NCI-H187 (cell line): ENCODE measurements at regions not wholly inside any gene's neighbourhood (a gene's known extent, or its start where the extent isn't known, plus 50 kb on each side); places are given as distances from the start of the nearest gene placed in this dataset.
"Not testable (repeated sequence)": the region's sequence is repeated elsewhere in the genome, so short reads cannot be mapped to it uniquely, and the experiment has no call there.

ENCODE experiments used
- DNase-seq, 2 experiments: peaks; one replicate each; lab custom pipeline; 2025; lab: John Stamatoyannopoulos, UW

DNA sequence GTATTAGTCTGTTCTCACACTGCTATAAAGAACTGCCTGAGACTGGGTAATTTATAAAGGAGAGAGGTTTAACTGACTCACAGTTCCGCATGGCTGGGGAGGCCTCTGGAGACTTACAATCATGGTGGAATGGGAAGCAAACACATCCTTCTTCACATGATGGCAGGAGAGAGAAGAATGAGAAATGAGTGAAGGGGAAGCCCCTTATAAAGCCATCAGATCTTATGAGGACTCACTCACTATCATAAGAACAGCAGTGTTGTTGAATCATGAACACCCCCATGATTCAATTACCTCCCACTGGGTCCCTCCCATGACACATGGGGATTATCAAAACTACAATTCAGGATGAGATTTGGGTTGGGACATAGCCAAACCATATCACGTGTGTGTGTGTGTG, 1764.4 kb upstream of the SEL1L start:
- DNase-seq, result not testable (repeated sequence)

DNA sequence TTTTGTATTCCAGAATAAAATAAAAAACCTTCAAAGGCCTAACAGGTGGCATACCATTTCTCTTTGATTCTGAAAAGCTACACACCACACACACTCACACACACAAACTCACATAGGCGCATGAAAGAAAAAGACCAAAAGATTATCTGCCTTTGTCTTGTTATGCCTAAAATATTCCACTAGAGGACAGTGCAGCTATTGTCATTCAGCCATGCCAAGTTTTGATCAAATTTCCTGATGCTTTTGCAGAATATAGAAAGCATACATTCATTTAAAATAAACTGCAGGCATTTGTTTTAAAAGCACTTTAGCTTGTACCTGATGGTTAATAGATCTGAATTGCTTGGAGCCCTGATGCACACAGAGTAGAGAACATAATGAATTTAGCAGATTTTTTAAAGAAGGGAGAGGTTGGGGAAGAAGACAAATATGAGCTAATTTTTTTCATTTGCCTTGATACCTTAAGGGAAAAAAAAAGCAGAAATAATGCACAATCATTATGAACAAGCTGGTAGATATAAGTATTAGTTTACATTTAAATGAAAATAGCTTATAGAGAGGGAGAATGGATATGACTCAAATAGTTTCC, 1766.9 kb upstream of the SEL1L start:
- DNase-seq, result no peak

DNA sequence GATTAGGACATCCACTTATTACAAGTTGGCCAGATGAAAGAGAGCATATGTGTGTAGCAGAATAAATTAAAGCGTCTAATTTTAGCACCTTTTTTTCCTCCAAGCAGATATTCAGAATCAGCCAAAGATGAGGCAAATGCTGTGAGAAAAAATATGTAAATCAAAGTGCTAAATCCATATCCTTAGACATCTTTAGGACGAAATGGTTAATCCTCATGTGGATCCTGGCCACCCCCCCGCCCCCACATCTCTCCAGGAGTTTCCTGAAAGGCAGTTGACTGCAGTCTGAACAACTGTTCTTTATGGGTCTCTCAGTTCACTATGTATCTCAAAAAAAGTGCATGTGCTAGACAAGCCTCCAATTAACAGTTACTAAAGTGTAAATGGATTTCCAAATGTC, 1768.1 kb upstream of the SEL1L start:
- DNase-seq, result no peak

DNA sequence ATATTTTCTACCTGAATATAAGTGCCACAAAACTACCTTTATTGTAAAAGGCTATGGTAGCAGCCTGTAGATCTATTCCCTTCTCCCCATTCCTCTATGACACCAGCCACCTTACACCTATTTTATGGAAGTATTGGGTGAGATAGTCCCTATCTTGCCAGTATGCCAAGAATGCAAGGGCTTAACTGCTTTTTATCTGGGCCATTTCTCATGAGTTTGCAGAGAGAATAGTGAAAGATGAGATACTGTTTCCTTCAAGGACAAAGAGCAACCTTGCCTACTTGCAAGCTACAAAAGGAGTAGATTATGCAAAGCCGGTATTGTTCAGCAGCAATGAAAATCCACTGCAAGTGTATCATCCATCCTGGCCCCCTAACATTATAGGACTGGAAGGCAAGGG, 1775.6 kb upstream of the SEL1L start:
- no peak for DNase-seq

DNA sequence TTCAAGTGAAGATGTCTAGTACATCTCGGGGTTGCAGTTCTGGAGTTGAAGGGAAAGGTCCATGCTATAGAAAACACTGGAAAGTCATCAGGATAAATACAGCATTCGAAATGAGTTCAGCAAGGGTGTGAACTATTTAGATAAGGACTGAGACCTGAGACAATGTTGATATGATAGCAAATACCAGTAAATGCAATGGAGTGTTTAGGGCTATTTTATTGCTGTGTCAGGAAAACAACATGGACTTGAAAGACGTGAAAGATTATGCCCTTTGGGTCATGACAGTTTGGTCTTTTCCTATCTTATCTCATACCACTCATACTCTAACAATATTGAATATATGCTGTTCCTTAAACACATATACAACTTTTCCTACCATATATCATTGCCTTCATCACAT, 1776.2 kb upstream of the SEL1L start:
- DNase-seq, result no peak

DNA sequence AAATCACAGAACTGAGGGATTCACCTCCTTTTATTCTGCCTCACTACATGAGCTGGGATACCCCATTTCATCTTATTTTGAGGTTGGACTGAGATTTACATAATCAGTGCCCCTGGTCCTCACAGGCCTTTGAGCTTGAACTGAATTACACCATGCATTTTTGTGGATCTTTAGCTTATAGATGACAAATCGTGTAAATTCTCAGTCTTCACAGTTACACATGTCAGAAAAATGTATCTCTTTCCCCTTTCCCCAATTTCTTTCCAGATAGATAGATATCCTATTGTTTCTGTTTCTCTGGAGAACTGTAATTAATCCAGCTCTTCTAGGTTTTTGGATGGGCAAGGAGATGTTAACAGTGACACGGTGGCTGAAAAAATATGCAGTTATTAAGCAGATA, 1778.9 kb upstream of the SEL1L start:
- no peak for DNase-seq

DNA sequence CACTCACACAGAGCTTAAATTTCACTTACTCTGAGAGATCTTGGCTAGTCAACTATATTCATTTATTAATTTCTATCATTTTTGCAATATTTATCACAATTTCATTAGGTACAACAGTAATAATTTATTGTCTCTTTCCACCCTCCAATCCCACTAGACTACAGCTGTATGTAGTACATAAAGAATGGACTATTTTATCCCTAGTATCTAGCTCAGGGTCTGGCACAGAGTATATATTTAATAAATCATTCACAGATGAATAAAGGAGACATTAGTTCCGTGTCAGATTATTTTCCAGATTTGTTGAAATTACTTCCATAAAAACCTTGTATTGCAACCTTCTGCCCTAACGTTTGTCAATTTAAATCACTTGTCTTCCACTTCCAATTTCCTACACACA, 1781.1 kb upstream of the SEL1L start:
- no peak for DNase-seq

DNA sequence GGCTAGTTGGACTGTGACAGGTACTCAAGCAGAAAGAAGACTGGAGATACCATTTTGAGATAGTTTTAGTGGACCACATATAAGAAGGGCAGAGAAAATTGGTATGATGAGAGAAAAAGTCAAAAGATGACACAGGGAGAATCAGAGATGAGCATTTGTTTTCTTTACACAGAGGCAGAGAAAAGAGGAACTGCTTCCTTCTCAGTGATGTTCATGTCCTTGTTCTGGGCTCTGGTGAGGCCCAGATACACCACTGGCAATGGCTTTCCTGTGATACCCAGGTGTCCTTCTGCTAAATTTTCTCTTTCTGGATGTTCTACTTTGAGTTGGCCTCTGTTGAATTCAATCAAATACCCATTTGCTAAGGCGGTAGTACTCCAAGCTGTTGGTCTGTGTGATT, 1782.7 kb upstream of the SEL1L start:
- no peak for DNase-seq

DNA sequence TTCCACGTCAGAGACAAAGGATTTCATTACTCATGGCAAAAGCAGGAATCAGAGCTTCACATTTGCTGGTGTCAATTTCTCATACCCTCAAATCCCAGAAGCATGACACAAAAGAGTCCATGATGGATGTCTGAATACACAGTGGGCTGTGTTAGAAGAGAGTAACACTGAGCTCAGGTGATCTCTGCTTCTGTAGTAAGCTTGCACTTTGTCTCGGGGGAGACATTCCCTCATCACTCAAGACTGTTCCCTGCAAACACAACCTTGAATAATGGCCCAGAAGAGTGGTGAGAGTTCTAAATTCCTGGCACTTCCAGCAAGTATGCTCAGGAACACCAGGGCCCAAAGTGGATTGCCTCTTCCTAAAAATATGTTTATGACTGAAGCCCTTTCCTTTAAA, 1787.2 kb upstream of the SEL1L start:
- no peak for DNase-seq

DNA sequence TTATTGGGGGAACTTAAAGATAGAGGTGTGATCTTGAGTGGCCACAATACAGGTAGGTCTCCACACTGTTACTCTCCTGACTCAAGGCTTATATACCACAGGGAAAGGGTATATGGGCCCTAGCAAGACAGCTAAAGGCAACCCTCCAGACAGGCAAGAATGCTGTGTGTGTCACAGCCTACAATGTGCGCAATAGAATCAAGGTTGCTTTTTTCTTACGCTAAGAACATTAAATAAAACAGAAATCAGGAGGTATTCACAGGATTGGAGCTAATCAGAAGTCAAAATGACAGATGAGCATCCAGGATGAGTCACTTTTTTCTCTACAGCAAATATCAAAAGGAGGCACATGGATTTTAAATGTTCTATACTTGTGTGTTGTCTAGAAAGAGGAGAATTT, 1797.9 kb upstream of the SEL1L start:
- no peak for DNase-seq

DNA sequence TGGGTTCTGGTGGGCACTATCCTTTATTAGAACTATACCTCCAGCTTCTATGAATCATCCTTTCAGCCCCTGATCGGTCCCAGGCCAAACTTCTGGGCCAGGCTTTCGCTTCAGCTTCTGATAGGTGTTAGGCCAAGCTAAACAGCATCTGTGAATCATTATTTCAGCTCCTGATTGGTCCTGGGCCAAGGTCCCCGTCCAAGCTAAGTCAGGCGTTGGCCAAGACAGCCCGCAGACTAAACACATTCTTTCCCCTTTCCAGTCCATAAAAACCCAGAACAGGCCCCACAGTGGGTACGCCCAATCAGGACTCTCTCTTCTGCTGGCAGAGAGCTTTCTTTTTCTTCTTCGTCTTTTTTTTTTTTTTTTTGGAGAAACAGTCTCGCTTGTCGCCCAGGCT, 1808.9 kb upstream of the SEL1L start:
- no peak for DNase-seq

DNA sequence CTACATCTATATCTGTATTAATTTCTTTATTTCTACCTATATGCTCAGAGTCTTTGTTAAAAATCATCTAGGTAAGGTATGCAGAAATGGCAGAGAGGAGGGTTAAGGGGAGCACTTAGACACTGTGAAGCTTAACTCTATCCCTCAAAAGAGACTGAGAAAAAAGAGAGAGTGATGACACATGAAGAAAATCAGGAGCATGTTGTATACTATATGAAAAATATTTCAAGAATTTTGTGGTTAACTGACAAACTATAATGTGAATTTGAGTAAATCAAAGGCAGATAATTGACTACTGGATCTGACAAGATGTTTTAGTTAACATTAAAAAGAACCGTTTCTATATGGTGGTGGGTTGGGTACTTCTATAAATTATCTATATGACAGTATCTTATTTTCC, 1814.2 kb upstream of the SEL1L start:
- DNase-seq, result no peak

DNA sequence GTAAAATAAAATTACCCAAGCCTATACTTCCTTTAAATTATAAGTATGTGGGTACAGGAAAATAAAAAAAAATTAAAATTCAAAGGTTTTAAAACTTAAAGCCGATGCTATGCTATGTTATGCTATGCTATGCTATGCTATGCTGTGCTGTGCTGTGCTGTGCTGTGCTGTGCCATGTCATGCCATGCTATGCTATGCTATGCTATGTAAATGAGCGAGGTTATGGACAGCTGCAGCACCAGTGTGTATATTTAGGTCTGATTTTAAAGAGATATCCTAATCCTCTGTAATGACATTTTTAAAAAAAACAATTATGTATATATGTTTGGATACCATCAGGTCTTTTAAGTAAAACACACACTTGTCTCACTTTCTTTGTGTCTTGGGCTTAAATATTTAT, 1822.0 kb upstream of the SEL1L start:
- no peak for DNase-seq

DNA sequence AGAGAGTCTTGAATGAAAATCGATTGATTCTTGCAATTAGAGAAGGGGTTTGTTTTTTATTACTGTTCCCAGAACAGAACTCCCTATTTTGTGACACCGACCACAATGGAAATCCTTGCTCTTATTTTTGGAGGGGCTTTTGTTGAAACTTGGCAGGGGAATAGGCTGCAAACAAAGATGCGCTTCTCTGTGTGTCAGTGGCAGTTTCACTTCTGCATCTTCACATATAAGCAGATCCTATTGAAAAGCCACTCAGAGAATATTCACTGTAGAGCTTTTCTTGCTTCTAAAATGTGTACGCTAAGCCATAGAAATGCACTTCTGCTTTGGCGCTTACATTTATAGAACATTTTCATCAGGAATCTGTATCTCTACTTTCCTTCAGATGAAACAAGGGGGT, 1822.4 kb upstream of the SEL1L start:
- DNase-seq, result no peak

DNA sequence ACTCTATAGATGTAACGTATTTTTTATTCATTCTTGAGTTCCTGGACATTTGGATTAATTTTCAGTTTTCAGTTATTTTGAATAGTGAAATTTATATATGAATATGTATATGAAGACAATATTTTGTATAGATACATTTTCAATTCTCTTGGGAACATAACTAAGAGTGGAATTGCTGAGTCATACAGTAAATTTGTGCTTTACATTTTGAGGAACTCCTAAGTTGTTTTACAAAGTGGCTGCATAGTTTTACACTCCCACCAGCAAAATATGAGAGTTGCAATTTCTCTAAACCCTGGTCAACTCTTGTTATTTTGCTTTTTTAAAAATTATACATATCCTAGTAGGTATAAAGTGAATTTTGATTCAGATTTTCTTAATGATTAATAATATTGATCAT, 1838.6 kb upstream of the SEL1L start:
- no peak for DNase-seq

DNA sequence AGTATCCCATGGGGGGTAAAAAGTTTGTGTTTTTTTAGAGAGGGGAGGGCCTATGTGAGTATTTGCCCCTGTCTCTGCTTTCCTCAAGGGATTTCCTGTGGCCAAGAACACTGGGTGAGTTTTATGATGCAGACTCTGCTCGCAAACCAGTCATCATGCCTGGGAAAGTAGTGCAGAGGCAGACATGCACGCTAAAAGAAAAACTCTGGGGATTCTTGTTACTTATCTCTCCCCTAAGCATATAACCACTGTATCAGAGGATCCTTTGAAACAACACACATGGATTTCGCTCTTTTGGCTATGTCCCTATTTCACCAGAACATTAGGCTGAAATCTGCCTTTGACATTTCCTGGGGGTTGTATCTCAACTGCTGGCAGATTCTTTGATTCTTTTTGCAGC, 1845.8 kb upstream of the SEL1L start:
- DNase-seq, result no peak

DNA sequence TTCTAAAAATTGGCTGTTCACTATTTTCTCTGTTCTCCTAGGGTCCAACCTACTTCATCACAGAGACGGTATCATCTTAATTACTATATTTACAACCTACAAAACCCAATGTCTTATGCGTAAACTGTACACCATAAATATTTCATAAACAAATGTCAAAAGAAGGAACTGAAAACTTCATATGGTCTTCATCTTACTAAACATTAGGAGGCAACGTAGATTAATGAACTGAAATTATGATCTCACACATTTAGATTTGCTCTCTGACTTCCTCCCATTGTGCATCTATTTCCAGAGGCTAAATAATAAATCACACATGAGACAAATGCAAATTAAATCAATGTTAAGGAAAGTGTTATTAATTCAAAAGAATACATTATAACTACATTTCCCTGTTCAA, 1850.6 kb upstream of the SEL1L start:
- DNase-seq, result no peak

DNA sequence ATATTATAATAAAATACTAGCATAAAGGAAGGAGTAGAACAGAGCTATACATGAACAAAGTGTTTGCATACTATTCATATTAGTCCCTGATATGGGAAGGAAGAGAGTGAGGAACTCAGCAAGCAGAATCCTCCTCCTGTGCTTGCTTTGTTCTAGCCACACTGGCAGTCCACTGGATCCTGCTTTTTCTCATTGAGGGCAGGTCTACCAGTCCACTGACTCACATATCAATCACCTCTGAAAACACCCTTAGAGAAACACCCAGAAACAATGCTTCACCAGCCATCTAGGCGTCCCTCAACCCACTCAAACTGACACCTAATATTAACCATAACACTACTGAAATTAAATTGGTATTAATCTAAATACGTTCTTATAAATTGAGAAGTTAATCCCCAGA, 1861.7 kb upstream of the SEL1L start:
- no peak for DNase-seq

DNA sequence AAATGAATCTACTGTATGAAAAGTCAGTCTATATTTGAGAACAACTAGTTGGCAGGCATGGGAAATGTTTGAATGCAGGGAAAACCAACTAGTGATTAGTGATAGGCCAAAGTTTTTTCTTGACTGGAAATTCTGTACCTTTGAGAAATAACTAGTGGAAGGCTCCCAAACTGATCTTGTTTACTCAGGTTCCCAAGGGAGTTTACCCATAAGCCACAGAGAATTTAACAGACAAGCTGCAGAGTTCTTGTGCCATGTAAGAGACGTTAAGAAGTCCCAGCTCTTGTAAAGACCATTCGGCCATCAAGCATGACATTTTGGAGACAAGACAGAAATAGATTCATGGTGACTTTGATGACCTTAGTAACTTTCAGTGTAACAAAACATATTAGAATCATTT, 1882.8 kb upstream of the SEL1L start:
- DNase-seq, result no peak

DNA sequence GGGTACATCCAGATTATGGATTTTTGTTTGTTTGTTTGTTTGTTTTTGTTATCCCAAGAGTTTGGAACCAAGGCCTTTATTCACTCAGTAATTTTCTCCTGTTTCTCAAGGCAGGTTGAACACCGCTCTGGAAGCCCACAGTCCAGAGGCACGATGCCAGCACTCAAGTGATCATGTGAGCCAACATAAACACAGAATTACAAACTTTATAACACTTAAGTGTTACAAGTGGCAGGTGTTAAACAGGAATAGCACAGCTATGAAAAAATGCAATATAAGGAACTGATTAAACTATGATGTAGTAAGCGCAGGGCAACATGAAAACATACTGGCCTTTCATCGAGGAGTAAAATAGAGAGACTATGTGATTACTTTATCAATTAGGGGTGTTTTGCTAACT, 1885.8 kb upstream of the SEL1L start:
- no peak for DNase-seq

DNA sequence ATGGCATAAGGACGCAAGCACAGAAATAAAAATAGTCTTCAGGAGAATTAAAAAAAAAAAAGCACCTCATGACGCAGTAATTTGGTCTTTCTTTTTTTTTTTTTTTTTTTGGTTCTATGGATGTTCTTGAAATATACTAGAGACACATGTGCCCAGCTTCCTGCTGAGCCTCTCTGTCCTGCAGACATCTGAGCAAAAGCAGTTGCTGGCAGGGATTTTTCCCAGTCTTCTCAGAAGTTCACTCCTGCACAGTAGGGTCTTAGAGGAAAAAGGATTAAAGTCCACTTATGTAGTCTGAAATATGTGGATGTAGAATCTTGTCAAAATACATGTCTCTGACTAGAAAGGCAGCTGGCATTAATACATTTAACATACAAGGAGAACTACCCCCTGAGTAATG, 1888.1 kb upstream of the SEL1L start:
- DNase-seq, result no peak

DNA sequence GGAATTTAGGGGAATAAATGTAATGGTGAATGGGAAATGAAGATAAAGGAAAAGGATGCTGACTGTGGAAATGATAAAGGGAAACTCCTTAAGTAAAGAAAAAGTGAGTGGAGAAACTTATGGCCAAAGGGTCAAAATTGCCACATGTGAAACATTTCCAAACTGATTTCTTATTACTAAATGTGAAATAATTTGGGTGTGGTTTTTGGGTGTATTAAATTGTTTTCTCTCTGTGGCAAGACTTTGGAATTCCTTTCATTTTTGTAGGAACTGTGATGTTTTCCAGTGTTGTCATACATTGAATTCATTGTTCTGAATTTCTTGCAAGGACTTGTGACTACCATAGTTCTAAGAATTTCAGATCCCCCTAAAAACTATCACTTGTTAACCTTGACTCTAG, 1891.5 kb upstream of the SEL1L start:
- DNase-seq, result no peak

DNA sequence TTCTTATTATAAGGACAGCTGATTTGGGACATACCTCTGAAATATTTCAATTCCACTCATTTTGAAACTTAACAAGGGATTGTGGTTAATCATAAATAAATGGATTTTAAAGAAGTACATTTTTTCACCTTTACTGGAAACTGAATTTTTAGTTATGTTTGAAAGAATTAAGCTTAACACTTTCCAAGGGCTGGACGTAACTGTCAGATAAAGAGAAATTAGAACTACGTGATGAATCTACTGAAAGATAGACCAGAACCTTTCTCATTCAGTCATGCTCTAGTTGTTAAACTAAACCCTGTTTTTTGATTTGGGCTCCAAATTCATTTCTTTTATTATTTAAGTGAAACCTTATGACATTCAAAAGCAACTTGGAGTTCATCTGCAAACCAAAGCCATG, 1892.1 kb upstream of the SEL1L start:
- no peak for DNase-seq

DNA sequence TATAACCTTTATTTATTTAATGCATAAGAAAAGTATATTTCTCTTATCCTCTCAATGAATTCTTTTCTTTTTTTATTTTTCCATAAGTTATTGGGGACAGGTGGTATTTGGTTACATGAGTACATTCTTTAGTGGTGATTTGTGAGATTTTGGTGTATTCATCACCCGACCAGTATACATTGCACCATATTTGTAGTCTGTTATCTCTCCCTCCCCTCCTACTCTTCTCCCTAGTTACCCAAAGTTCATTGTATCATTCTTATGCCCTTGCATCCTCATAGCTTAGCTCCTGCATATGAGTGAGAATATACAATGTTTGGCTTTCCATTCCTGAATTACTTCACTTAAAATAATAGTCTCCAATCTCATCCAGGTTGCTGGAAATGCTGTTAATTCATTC, 1900.0 kb upstream of the SEL1L start:
- DNase-seq, result no peak

DNA sequence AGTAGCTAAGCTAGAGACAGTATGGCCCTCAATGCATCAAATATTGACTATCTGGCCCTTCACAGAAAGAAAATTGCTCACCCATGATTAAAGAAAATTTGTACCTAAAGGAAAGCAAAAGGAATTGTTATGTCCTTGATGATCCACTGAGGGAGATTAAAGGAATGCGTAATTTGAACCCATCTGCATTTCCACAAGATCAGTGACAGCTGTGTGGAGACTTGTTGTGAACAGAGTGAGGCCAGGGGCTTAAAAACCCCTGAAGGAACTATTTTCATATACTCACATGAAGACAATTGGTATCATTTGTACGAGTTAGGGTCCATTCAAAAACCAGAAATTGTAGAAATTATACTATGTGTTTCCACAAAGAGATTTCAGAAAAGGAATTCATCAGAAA, 1908.1 kb upstream of the SEL1L start:
- no peak for DNase-seq
